Gastrocnemius medialis (tissue), 4 donors: ENCODE measurements at regions not wholly inside any gene's neighbourhood (a gene's known extent, or its start where the extent isn't known, plus 50 kb on each side); places are given as distances from the start of the nearest gene placed in this dataset.

Source experiments
- ATAC-seq, 2 donors: fragments of 150-250 bp; one replicate each; pipeline ENCODE4 v1.9.1; 2016
- DNase-seq, 2 donors: peaks; one replicate each; pipeline ENCODE4 v3.0.0-alpha.2; 2019
- H3K27ac ChIP-seq, 4 donors: fragments of 200-600 bp; sonication (generic); 1 replicate in 1 of 4; 2 replicates in 3 of 4; pipeline ENCODE4 v1.5.1; 2016 to 2018; ENCODE audit warnings: mild to moderate bottlenecking in 2 of 4, moderate library complexity in 1 of 4
- H3K27me3 ChIP-seq, 3 donors: fragments of 200-600 bp; sonication (generic) in 2 of 3; 1 replicate in 1 of 3; 2 replicates in 2 of 3; pipeline versions ENCODE4 v1.5.1 to v1.6.0; 2016 to 2019; ENCODE audit warnings: mild to moderate bottlenecking in 1 of 3, moderate library complexity in 1 of 3
- H3K36me3 ChIP-seq, 2 donors: fragments of 200-600 bp; sonication (generic) in 1 of 2; one replicate each; pipeline ENCODE4 v1.5.1; 2017 to 2018
- H3K4me1 ChIP-seq, 2 donors: fragments of 200-600 bp; sonication (generic) in 1 of 2; one replicate each; pipeline ENCODE4 v1.5.1; 2016 to 2017; ENCODE audit warnings: mild to moderate bottlenecking in 2 of 2
- H3K4me3 ChIP-seq, 4 donors: fragments of 200-600 bp; sonication (generic) in 3 of 4; 1 replicate in 1 of 4; 2 replicates in 3 of 4; pipeline ENCODE4 v1.5.1; 2016 to 2019; ENCODE audit warnings: mild to moderate bottlenecking in 2 of 4
- H3K9me3 ChIP-seq, 3 donors: fragments of 200-600 bp; sonication (generic) in 2 of 3; 1 replicate in 1 of 3; 2 replicates in 2 of 3; pipeline ENCODE4 v1.5.1; 2016 to 2019
- CTCF ChIP-seq, 5 experiments: fragments of 450-650 bp in 3 of 5; fragments of 200-600 bp in 2 of 5; sonication (generic) in 2 of 5; IDR thresholded peaks in 4 of 5; conservative IDR thresholded peaks in 1 of 5; 1 replicate in 4 of 5; 2 replicates in 1 of 5; pipeline ENCODE4 v1.5.1; 2016 to 2019; ENCODE audit warnings: antibody characterized with exemption in 5 of 5, mild to moderate bottlenecking in 3 of 5, moderate library complexity in 3 of 5
- POLR2A ChIP-seq, 2 donors: fragments of 450-650 bp; IDR thresholded peaks; one replicate each; pipeline ENCODE4 v1.6.1; 2017; ENCODE audit warnings: antibody characterized with exemption in 2 of 2, mild to moderate bottlenecking in 2 of 2, moderate library complexity in 2 of 2
- in situ Hi-C, 4 donors: fragments of 200-750 bp; cut with MboI; loops; one replicate each; pipeline versions ENCODE4 v1.15.0 to v1.8.0; 2017; ENCODE audit warnings: low sequenced_read_pairs in 4 of 4
- intact Hi-C: fragments of 100-400 bp; cut with DNase I; formaldehyde crosslinking; loops from one replicate; pipeline ENCODE4 v1.15.1; 2023; ENCODE audit warnings: low total_unique reads

GRCh38 chr9:124099860-124100259 lies 88.3 kb downstream of the LHX2 start:
- no peak for ATAC-seq
- no peak for DNase-seq
- in situ Hi-C loops (no loop called here), intact Hi-C loops (no loop called here)
- H3K9me3 ChIP-seq: no peaks in the 10 kb centered on the region
- H3K27ac ChIP-seq: no peak overlapping the region
- H3K27me3 ChIP-seq: no peaks in the 10 kb centered on the region
- H3K4me1 ChIP-seq: no peaks in the 10 kb centered on the region
- H3K36me3 ChIP-seq: no peaks in the 10 kb centered on the region
- no peak overlapping the region for H3K4me3 ChIP-seq
- TF ChIP-seq CTCF (IDR thresholded peaks at IDR 0.05 in 4 of 5, conservative IDR thresholded peaks at IDR 0.05 in 1 of 5): no peak
- no peak for TF ChIP-seq POLR2A (IDR thresholded peaks at IDR 0.05)

GRCh38 chr9:124101215-124101968 lies 89.8 kb downstream of the LHX2 start:
- H3K36me3 ChIP-seq: no peaks in the 10 kb centered on the region
- no peak for TF ChIP-seq CTCF (IDR thresholded peaks at IDR 0.05 in 4 of 5, conservative IDR thresholded peaks at IDR 0.05 in 1 of 5)
- H3K9me3 ChIP-seq: no peaks in the 10 kb centered on the region
- no peak for DNase-seq
- intact Hi-C loops: no loop called here
- no peaks in the 10 kb centered on the region for H3K4me1 ChIP-seq
- in situ Hi-C loops: no loop called here
- no peak for ATAC-seq
- H3K27me3 ChIP-seq: peaks cover 0 to under 1% (median 0%) of the 10 kb centered on the region in 3 donors
- no peak overlapping the region for H3K4me3 ChIP-seq
- H3K27ac ChIP-seq: no peak overlapping the region

- Histone ChIP-seq H3K9me3 (no peaks in the 10 kb centered on the region), H3K27me3 (peaks cover 0 to 2% (median 0%) of the 10 kb centered on the region in 3 donors), H3K4me1 (no peaks in the 10 kb centered on the region), H3K4me3 (no peak overlapping the region), H3K36me3 (no peaks in the 10 kb centered on the region), H3K27ac (no peak overlapping the region)
- in situ Hi-C loops (no loop called here), intact Hi-C loops (no loop called here)
- no peak for TF ChIP-seq POLR2A (IDR thresholded peaks at IDR 0.05)
- no peak for TF ChIP-seq CTCF (IDR thresholded peaks at IDR 0.05 in 4 of 5, conservative IDR thresholded peaks at IDR 0.05 in 1 of 5)
- DNase-seq (no peak), ATAC-seq (no peak)
Observed at GRCh38 chr9:124101969-124102345, 90.4 kb downstream of the LHX2 start.

- Histone ChIP-seq H3K4me3 (no peak overlapping the region), H3K9me3 (no peaks in the 10 kb centered on the region), H3K4me1 (no peaks in the 10 kb centered on the region), H3K27me3 (peaks cover 0 to 4% (median 2%) of the 10 kb centered on the region in 3 donors), H3K36me3 (no peaks in the 10 kb centered on the region), H3K27ac (no peak overlapping the region)
- in situ Hi-C loops (no loop called here), intact Hi-C loops (no loop called here)
- TF ChIP-seq POLR2A (IDR thresholded peaks at IDR 0.05) (no peak), CTCF (IDR thresholded peaks at IDR 0.05 in 4 of 5, conservative IDR thresholded peaks at IDR 0.05 in 1 of 5) (no peak)
- DNase-seq (no peak), ATAC-seq (no peak)
Observed at GRCh38 chr9:124102363-124102762, 90.8 kb downstream of the LHX2 start.

GRCh38 chr9:124105266-124105665 lies 93.7 kb downstream of the LHX2 start:
- ATAC-seq: no peak
- in situ Hi-C loops: no loop called here
- intact Hi-C loops: no loop called here

More at GRCh38 chr9:124105266-124105665, 93.7 kb downstream of the LHX2 start:
- no peak for TF ChIP-seq CTCF (IDR thresholded peaks at IDR 0.05 in 4 of 5, conservative IDR thresholded peaks at IDR 0.05 in 1 of 5)
- H3K27me3 ChIP-seq: peaks cover 0 to 4% (median 4%) of the 10 kb centered on the region in 3 donors
- DNase-seq: no peak
- H3K27ac ChIP-seq: no peak overlapping the region
- H3K36me3 ChIP-seq: no peaks in the 10 kb centered on the region
- no peak overlapping the region for H3K4me3 ChIP-seq
- no peaks in the 10 kb centered on the region for H3K4me1 ChIP-seq
- no peaks in the 10 kb centered on the region for H3K9me3 ChIP-seq
